Stimulated activated naive CD8-positive, alpha-beta T cell treated with anti-CD3 and anti-CD28 coated beads, Interleukin-15, Interleukin-2, amounts not matched to agents 100 ng/mL and 50 ng/mL, for 24 hours (primary cell): ENCODE measurements at regions not wholly inside any gene's neighbourhood (a gene's known extent, or its start where the extent isn't known, plus 50 kb on each side); places are given as distances from the start of the nearest gene placed in this dataset.
"Not testable (repeated sequence)": the region's sequence is repeated elsewhere in the genome, so short reads cannot be mapped to it uniquely, and the experiment has no call there.

ENCODE experiments used
- H3K27ac Mint-ChIP-seq: one replicate; pipeline ENCODE4 v1.8.0; 2021; ENCODE audit warnings: mild to moderate bottlenecking, mixed read lengths
- H3K27me3 Mint-ChIP-seq: one replicate; pipeline ENCODE4 v1.8.0; 2021; ENCODE audit warnings: mixed read lengths
- H3K36me3 Mint-ChIP-seq: one replicate; pipeline ENCODE4 v1.8.0; 2021; ENCODE audit warnings: low read depth, mixed read lengths
- H3K4me1 Mint-ChIP-seq: one replicate; pipeline ENCODE4 v1.8.0; 2021; ENCODE audit warnings: low read depth, mixed read lengths
- H3K4me3 Mint-ChIP-seq: one replicate; pipeline ENCODE4 v1.8.0; 2021; ENCODE audit warnings: mild to moderate bottlenecking, mixed read lengths
- H3K9me3 Mint-ChIP-seq: one replicate; pipeline ENCODE4 v1.8.0; 2021; ENCODE audit warnings: mixed read lengths

DNA sequence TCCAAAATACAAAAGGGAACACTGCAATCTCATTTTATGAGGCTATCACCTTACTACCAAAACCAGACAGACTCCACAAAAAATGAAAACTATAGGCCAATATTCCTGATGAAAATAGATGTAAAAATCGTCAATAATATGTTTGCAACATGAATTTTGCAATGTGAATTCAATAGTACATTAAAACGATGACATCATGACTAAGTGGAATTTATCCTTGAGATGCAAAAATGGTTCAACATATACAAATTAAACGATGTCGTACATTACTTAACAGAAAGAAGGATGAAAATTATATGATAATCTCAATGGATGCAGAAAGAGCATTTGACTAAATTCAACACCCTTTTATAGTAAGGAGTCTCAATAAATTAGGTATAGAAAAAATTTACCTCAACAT, 123.0 kb downstream of the AREG start:
- H3K9me3 Mint-ChIP-seq = peaks cover 17% of the 10 kb centered on the region
- H3K36me3 Mint-ChIP-seq = no peaks in the 10 kb centered on the region
- H3K4me3 Mint-ChIP-seq = no peak overlapping the region
- H3K4me1 Mint-ChIP-seq = no peaks in the 10 kb centered on the region
- no peaks in the 10 kb centered on the region for H3K27me3 Mint-ChIP-seq
- no peak overlapping the region for H3K27ac Mint-ChIP-seq

DNA sequence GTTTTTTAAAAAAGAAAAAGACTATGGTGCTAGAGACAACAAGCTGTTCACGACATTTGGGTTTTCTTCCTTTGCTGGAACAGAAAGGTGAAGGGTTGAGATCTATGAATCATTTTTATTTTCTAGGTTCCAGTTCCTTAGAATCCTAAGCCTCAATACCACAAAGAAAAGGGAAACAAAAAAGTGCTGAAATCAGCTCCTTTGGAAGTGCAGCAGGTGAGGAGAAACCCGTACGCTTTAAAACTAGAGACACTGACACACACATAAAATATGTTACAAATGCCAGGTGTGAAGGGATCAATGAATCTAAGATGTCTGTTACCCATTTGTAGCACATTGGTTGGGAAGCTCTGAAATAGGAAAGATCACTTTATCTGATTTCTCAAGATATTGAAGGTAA, 125.2 kb downstream of the AREG start:
- peaks cover 17% of the 10 kb centered on the region for H3K9me3 Mint-ChIP-seq
- no peaks in the 10 kb centered on the region for H3K4me1 Mint-ChIP-seq
- no peak overlapping the region for H3K27ac Mint-ChIP-seq
- H3K4me3 Mint-ChIP-seq = no peak overlapping the region
- H3K36me3 Mint-ChIP-seq = no peaks in the 10 kb centered on the region
- H3K27me3 Mint-ChIP-seq = no peaks in the 10 kb centered on the region

DNA sequence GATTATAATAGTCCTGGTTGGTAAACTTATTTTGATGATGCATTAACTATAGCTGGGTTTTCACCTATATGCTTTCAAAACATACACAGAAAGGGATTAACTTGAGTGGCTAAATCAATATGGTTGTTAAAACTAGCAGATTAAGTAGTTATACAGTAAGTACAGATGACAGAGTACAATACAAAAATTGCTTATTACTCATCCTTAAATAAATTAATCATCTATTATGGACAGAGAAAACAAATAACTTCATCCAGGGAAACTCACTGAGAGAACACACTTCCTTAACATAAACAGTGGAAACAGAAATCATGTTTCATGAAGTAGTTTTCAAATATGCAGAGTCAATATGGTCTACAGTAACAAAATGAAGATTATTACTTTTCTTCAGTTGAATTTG, 133.4 kb downstream of the AREG start:
- H3K27ac Mint-ChIP-seq = no peak overlapping the region
- H3K27me3 Mint-ChIP-seq = peaks cover 7% of the 10 kb centered on the region
- H3K9me3 Mint-ChIP-seq = no peaks in the 10 kb centered on the region
- H3K4me1 Mint-ChIP-seq = no peaks in the 10 kb centered on the region
- no peaks in the 10 kb centered on the region for H3K36me3 Mint-ChIP-seq
- no peak overlapping the region for H3K4me3 Mint-ChIP-seq

DNA sequence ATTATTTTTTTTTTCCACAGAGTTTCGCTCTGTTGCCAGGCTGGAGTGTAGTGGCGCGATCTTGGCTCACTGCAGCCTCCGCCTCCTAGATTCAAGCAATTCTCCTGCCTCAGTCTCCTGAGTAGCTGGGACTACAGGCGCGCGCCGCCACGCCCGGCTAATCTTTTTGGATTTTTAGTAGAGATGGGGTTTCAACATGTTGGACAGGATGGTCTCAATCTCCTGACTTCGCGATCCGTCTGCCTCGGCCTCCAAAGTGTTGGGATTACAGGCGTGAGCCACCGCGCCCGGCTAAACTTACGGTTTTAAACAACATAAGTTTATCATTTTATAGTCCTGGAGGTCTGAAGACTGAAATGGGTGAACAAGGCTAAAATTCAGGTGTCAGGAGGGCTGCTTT, 133.9 kb downstream of the AREG start:
- not testable (repeated sequence) for H3K36me3 Mint-ChIP-seq, H3K27me3 Mint-ChIP-seq, H3K9me3 Mint-ChIP-seq, H3K4me3 Mint-ChIP-seq, H3K27ac Mint-ChIP-seq, H3K4me1 Mint-ChIP-seq

DNA sequence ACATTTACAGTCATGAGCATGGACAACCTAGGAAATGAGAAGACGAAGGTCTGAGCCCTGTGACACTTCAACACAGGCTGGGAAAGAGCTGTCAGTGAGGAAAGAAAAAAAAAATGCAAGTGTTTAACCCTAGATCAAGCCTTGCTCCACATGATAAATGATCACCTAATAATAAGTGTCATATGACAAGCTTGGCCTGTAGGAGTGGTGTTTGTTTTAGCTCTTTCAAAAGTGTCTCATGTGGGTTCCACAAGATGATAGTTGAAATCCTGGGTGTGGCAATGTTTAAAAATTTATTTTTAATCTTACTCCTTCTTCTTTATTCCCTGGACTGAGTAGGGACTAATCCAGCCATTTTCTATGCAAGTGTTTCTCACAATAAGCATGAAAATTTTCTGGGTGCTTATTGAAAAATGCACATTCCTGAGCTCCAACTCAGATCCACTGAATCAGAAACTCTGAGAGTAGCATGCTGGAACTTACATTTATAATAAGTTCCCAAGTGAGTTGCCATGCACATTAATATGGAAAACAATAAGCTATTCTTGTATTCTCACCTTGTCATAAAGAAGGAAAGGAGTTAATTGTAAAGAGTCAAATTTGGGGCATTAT, 138.3 kb downstream of the AREG start:
- Mint-ChIP-seq H3K4me3 (no peak overlapping the region), H3K9me3 (no peaks in the 10 kb centered on the region), H3K4me1 (no peaks in the 10 kb centered on the region), H3K27me3 (peaks cover 7% of the 10 kb centered on the region), H3K27ac (no peak overlapping the region), H3K36me3 (no peaks in the 10 kb centered on the region)

DNA sequence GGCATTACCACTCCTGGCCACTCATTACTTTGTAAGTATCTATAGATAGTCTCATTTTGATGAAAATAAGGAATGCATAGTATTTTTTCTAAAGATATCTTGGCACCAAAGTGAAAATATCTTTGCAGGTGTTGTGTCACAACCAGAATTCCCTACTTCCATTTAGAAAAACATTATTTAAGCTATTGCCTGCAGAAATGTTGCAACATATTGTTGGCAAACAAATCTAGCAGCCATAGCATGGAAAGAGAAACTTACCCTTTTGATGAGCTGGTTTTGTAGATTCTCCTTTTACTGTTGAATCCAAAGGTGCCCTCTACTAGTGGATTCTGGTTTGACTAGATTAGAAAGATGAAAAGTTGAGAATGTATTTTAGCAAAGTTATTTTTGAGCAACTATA, 138.8 kb downstream of the AREG start:
- Mint-ChIP-seq H3K9me3 (no peaks in the 10 kb centered on the region), H3K27ac (no peak overlapping the region), H3K27me3 (peaks cover 7% of the 10 kb centered on the region), H3K4me3 (no peak overlapping the region), H3K4me1 (no peaks in the 10 kb centered on the region), H3K36me3 (no peaks in the 10 kb centered on the region)

DNA sequence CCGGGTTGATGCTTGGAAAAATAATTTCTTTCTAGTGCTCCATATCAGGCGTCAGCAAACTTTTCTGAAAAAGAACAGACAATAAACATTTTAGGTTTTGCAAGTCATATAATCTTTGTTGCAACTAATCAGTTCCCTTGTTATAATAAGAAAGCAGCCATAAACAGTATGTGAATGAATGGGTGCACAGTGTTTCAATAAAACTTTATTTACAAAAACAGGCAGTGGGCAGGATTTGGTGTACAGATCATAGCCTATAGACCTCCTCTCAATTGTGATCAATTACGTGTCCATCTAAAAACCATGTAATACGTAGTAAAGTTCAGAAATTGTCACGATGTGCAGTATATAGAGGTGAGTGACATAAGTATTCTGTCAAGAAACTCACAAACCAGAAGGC, 143.4 kb downstream of the AREG start:
- no peak overlapping the region for H3K27ac Mint-ChIP-seq
- no peaks in the 10 kb centered on the region for H3K9me3 Mint-ChIP-seq
- H3K27me3 Mint-ChIP-seq = no peaks in the 10 kb centered on the region
- H3K4me1 Mint-ChIP-seq = no peaks in the 10 kb centered on the region
- no peaks in the 10 kb centered on the region for H3K36me3 Mint-ChIP-seq
- no peak overlapping the region for H3K4me3 Mint-ChIP-seq

DNA sequence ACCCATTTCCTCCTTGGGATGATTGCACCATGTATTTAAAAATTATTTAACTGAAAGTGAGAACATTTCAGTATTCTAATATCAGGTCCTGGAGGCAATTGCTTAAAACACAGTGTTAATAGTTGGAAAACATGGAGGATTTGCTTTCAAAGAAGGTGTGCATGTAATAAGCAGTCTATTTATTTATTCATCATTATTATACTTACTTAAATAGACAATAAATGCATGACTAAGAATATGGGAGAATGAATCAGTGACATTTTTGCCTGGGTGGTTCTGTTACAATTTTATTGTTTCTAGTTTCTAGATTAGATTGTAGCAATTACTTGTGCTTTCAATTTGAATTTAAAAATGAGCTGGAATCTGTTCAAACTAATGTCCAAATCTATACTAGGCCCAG, 145.5 kb downstream of the AREG start:
- Mint-ChIP-seq H3K27ac (no peak overlapping the region), H3K4me1 (no peaks in the 10 kb centered on the region), H3K4me3 (no peak overlapping the region), H3K9me3 (no peaks in the 10 kb centered on the region), H3K27me3 (no peaks in the 10 kb centered on the region), H3K36me3 (no peaks in the 10 kb centered on the region)

- H3K4me1 Mint-ChIP-seq = no peaks in the 10 kb centered on the region
- no peaks in the 10 kb centered on the region for H3K27me3 Mint-ChIP-seq
- H3K36me3 Mint-ChIP-seq = no peaks in the 10 kb centered on the region
- H3K9me3 Mint-ChIP-seq = peaks cover 8% of the 10 kb centered on the region
- H3K27ac Mint-ChIP-seq = no peak overlapping the region
- H3K4me3 Mint-ChIP-seq = no peak overlapping the region
These were observed 153.8 kb downstream of the AREG start for GRCh38 chr4:74598611-74599325.

GRCh38 chr4:74603186-74603585, 158.2 kb downstream of the AREG start:
- H3K9me3 Mint-ChIP-seq = peaks cover 4% of the 10 kb centered on the region
- H3K27ac Mint-ChIP-seq = no peak overlapping the region
- no peaks in the 10 kb centered on the region for H3K27me3 Mint-ChIP-seq
- H3K4me3 Mint-ChIP-seq = no peak overlapping the region
- no peaks in the 10 kb centered on the region for H3K36me3 Mint-ChIP-seq
- no peaks in the 10 kb centered on the region for H3K4me1 Mint-ChIP-seq

DNA sequence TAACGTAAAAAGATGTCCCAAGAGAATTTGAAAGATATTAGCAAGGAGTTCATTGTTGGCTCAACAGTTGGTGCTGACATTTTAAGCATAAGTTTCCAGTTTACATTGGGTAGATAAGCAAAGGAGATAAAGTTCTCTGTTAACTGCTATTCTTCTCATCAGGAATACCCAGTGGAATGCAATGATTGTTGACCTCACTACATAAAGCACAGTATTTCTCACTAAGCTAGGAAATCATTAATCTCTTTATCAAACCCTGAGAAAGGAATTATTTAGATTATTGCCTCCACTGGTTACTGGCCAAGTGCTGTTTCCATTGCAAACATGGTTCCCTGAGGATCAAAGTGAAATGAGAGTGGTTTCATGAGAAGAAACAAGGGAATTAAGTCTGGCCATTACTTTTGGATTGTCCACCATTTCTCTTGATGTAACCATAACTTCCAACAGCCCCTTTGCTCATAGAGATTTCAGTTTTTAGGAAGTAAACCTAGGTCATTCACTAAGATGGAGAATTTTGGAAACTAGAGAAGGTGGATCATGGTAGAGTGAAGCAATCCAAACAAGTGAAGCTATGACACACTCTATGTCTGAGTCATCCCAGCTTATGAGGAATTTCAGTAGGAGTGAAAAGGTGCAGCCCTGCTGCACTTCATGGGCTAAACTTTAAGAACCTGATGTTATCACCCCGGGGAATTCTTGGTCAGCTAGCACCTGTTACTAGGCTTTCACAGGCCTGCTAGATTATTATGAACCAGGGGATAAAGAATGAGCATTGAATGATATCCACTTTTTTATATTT, 163.4 kb downstream of the AREG start:
- no peaks in the 10 kb centered on the region for H3K9me3 Mint-ChIP-seq
- no peak overlapping the region for H3K27ac Mint-ChIP-seq
- no peak overlapping the region for H3K4me3 Mint-ChIP-seq
- H3K4me1 Mint-ChIP-seq = no peaks in the 10 kb centered on the region
- no peaks in the 10 kb centered on the region for H3K27me3 Mint-ChIP-seq
- no peaks in the 10 kb centered on the region for H3K36me3 Mint-ChIP-seq

DNA sequence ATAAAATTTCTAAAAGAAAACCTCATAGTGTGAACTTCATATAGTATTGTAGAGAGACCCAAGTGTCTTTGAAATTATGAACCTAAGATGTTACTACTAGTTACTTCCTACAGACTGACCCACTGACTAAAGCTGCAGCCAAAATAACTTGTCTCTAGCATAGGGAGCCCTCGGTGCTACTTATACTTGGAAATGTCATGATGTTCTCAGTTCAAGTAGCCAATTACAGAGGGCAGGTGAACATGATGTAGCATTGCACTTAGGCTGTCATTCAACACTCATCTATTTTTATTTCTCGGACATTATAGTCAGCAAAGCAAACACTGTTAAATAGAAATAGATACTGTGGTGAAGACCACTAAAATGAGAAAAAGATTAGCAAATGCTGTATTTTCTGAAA, 165.6 kb downstream of the AREG start:
- Mint-ChIP-seq H3K9me3 (no peaks in the 10 kb centered on the region), H3K36me3 (no peaks in the 10 kb centered on the region), H3K4me1 (no peaks in the 10 kb centered on the region), H3K4me3 (no peak overlapping the region), H3K27ac (no peak overlapping the region), H3K27me3 (peaks cover 7% of the 10 kb centered on the region)

DNA sequence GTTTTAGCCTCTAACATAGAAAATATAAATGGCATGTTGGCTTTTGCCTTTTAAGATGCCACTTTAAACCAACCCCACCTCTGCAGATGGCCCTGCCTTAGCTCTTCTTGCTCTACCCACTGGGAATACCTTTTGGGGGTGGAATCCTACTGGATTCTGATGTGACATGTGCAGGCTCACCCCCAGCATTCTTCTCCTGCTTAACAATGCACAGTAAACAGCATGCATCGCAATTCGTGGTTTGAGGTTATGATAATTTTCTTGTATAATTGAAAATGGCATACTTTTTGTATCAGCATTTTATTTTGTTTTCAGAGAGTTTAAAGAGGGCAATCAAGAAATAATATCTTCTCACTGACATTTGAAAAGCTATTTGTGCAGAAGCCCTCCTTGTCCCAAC, 167.9 kb downstream of the AREG start:
- no peaks in the 10 kb centered on the region for H3K4me1 Mint-ChIP-seq
- no peak overlapping the region for H3K27ac Mint-ChIP-seq
- H3K4me3 Mint-ChIP-seq = no peak overlapping the region
- H3K27me3 Mint-ChIP-seq = peaks cover 7% of the 10 kb centered on the region
- no peaks in the 10 kb centered on the region for H3K9me3 Mint-ChIP-seq
- H3K36me3 Mint-ChIP-seq = no peaks in the 10 kb centered on the region

GRCh38 chr4:74613266-74613665, 168.3 kb downstream of the AREG start:
- Mint-ChIP-seq H3K36me3 (no peaks in the 10 kb centered on the region), H3K27ac (no peak overlapping the region), H3K27me3 (peaks cover 7% of the 10 kb centered on the region), H3K4me1 (no peaks in the 10 kb centered on the region), H3K9me3 (no peaks in the 10 kb centered on the region), H3K4me3 (no peak overlapping the region)

- H3K9me3 Mint-ChIP-seq = no peaks in the 10 kb centered on the region
- no peaks in the 10 kb centered on the region for H3K4me1 Mint-ChIP-seq
- H3K27me3 Mint-ChIP-seq = peaks cover 10% of the 10 kb centered on the region
- no peak overlapping the region for H3K4me3 Mint-ChIP-seq
- H3K27ac Mint-ChIP-seq = no peak overlapping the region
- H3K36me3 Mint-ChIP-seq = no peaks in the 10 kb centered on the region
These were observed 170.5 kb downstream of the AREG start for GRCh38 chr4:74615411-74615810.
